Stimulated activated CD4-positive, alpha-beta T cell treated with anti-CD3 and anti-CD28 coated beads, Interleukin-15, amount 100 ng/mL, for 48 hours (primary cell): ENCODE measurements at regions not wholly inside any gene's neighbourhood (a gene's known extent, or its start where the extent isn't known, plus 50 kb on each side); places are given as distances from the start of the nearest gene placed in this dataset.

Source experiments
- DNase-seq, 2 donors: peaks; one replicate each; pipeline ENCODE4 v3.0.0-alpha.2; 2020; ENCODE audit warnings: low read depth in 2 of 2

DNA sequence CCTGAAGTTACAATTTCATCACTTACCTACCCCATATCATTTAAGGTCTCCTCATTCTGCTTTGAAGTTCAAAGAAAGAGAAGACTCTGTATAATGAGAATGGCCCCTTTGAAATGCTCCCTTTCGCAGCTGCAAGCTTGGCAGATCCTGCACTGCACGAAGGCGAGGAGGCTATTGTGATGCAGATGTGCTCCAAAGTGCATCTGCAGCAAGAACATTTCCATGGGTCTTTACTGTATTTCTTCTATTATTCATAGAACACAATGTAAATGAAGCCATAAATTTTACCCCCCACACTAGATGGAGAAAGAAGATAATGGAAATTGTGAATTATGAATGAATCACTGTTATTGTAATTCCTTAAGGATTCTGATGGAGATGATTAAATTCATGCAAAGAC is 178.7 kb downstream of the CHD9NB start:
- DNase-seq: no peak

DNA sequence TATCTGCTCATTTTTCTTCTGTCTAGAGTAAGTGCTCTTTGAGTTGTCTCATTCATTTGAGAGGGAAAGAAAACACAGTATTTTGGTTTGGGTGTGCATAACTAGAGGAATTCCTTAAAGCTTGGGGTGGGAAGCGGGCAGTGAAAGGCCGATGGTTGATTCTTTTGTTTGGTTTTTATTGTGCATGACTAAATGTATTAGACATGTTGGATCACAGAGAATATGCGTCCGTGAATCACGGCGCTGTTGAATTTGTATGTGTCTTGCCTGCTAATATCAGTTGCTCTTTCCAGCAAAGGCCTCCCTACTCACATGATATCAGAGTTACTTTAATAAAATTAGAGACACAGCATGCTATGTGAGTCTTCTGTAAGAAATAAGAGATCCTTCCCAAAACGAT is 180.0 kb downstream of the CHD9NB start:
- no peak for DNase-seq

- DNase-seq: no peak
Observed at GRCh38 chr16:52871481-52871880, 181.2 kb downstream of the CHD9NB start.

- DNase-seq: no peak
Observed at GRCh38 chr16:52869243-52869642, 183.5 kb downstream of the CHD9NB start.

DNA sequence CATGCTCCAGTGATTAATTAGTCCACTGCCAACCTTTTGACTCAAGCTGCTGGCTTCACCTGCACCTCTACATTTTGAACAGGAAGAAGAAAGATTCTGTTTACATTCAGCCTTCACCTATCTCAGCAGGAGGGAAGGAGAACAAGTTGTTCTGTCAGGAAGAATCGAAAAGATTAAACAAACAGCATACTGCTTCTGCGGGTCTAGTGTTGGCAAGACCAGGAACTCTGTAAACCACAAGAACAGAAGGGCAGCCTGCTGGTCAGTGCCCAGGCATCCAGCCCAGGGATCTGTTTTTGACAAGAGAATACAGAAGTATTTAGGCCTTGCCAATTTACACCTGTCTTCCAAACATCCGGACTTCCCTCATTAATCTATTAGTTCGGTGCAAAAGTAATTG is 189.7 kb downstream of the CHD9NB start:
- no peak for DNase-seq

DNA sequence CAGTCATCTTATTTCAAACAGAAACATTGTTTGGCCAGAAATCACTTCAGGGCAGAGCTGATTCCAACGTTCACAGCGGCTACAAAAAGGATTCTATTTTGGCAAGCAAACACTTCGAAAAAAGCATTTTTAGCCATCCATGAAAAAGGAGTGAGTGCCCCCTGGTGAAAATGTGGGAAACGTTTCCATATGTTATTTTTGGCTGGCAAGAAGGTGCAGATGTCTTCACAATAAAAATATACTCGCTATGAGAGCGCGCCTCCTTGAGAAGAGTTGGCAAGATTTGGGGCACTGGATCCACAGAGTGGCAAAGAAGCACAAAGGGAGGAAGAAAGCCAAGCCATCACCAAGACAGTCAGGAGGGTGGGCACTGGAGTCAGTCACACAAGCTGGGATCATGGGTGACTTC is 191.1 kb downstream of the CHD9NB start:
- no peak for DNase-seq

DNA sequence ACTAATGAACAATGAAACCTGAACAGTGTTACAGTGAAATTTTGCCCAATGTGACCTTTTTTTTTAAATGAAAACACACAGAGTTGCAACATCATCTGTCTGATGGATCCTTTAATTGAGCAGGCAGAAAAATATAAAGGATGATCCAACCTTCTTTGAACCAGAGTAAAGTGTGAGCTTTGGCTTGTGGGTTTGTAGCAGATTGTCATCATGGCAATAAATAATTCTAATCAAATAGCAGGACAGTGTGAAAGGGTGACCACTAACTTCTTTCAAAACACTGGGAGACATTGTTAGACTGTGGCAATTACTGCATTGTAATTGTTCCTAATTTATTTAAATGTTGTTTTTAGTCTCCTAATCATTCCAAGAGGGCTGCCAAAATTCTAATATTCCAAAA is 197.2 kb downstream of the CHD9NB start:
- no peak for DNase-seq

- DNase-seq: no peak
Observed at GRCh38 chr16:52852978-52853377, 199.7 kb downstream of the CHD9NB start.

DNA sequence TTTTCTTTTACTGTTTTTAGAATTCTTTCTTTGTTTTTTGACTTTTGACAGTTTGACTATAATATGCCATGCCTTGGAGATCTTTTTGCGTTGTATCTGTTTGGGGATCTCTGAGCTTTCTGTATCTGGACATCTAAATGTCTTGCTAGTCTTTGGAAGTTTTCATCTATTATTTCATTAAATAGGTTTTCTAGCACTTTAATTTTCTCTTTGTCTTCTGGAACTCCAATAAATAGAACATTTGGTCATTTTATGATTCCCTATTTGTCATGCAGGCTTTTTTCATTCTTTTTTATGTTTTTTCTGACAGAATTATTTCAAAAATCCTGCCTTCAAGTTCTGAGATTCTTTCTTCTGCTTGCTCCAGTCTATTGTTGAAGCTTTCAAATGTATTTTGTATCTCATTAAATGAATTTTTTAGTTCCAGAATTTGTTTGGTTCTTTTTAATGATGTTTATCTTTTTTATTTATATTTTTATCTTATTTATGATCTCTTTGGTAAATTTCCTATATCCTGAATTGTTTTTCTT is 201.4 kb downstream of the CHD9NB start:
- DNase-seq: no peak

- DNase-seq: no peak
Observed at GRCh38 chr16:52843381-52843780, 209.3 kb downstream of the CHD9NB start.

GRCh38 chr16:52837251-52837650 is 215.4 kb downstream of the CHD9NB start:
- DNase-seq: no peak

DNA sequence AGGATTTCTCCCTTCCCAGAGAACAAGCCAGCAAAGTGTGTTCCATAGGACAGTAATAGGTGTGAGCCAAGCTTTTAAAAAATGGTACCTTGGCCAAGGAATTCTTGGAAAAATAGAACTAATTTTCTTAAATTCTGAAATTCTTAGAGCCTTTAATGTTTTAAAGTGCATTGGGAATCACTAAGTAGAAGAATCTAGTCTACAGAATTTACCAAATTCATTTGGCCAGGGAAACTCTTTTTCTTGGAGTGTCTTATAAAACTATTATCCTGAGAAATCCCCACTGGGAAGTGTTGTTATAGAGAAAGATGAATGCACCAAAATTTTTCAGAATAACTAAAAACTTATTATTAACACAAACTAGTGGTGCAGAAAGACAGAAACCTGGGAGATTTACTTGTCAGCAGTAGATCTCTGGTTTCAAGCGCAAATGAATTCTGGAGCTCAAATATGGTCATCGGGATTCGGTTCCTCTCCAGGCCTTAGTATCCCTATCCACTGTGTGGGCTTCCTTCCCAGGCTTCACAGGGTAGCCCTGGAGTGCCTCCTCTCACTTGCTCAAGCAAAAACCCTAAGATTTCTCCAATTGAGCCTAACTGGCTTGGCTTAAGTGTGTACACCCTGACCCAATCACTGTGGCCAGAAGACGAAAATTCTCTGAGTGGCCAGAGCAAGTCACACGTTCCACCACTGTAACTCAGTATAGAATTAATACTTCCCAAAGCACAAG is 217.8 kb downstream of the CHD9NB start:
- no peak for DNase-seq

- DNase-seq: no peak
Observed at GRCh38 chr16:52832771-52833170, 219.9 kb downstream of the CHD9NB start.

- no peak for DNase-seq
Observed at GRCh38 chr16:52827456-52827855, 225.2 kb downstream of the CHD9NB start.

GRCh38 chr16:52825892-52826291 is 226.8 kb downstream of the CHD9NB start:
- no peak for DNase-seq

DNA sequence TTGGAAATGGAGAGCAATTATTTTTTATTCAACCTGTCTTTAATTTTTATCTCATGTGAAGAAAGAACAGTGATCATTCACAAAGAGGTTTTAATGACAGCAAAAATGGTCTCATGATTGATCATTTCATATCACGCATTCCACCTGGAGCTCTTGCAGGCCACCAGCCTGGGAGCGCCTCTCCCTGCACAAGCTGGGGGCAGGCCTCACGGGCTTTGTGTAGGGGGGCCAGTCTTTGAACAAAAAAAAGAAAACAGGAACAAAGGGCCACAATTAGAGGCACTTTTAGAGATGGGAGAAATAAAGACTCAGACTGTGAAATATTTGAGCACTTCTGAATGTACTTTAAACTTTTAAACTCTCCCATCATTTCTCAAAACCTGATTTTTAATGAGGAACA is 232.9 kb downstream of the CHD9NB start:
- DNase-seq: no peak

DNA sequence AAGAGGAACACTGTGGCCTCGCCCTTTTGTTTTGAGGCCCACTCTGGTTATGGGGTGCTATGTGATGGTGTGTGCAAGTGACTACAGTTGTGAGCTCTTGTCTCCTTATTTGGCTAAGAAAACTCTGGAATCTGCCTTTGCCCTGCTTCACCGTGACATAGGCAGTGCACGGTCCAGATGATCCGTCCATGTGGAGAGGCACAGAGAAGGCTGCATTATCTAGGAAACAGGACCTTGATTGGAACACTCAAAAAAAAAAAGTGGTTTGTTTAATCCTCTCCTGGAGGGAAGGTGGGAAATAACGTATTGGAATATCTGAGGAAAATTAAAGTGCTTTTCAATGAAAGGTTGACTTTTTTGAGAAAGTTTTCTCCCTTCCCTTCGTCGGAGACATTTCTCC is 233.3 kb downstream of the CHD9NB start:
- DNase-seq: no peak

GRCh38 chr16:52817696-52818095 is 235.0 kb downstream of the CHD9NB start:
- DNase-seq: no peak

DNA sequence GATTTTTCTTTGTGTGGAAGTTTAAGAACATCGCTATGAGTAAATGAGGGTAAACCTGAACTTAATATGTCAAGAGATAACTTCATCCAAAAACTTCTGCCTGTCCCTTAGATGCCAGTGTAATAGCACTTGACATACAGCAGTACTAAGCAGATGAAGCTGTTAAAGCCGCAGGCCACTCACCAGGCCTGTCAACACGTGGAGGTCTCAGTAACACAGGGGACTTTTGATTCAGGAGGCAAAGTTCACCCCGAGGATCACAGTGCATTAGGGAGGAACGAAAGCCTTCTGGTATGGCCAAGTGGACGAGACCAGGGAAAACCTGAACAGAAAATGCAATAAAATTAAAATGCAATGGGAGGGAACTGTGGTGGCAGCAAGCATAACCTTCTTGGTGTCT is 235.7 kb downstream of the CHD9NB start:
- DNase-seq: no peak

DNA sequence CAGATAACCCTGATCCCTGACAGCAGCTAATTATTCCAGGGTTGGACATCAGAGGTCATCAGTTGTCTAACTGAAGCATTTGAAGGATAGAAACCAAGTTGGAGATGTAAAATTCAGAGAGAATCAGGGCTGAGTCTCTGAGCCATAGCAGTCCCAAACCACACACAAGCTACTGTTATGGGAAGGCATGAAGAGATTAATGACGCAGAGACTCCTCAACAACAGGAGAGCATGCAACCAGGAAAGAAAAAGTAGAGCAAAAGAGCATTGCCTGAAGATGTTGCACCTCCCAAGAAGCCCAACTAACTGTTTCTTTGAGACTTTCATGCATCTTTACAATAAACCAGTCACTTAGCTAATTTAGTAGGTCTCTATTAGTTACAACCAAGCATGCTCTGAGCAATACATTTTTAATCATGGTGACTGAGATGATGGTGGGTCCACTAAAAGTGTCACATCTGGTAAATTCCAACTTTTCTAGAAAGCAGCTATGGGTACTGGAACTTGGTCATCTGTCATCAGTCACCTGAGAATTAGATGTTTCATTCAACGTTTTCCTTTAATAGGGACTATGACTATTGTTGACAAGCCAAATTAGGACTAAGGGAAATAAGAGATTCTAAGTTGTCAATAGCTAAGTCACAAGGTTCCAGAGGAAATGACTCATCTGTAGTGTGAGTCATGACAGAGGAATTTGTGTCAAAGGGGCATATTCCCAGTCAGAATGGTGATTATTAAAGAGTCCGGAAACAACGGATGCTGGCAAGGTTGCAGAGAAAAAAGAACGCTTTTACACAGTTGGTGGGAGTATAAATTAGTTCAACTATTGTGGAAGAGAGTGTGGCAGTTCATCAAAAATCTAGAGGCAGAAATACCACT is 239.8 kb downstream of the CHD9NB start:
- DNase-seq: no peak

DNA sequence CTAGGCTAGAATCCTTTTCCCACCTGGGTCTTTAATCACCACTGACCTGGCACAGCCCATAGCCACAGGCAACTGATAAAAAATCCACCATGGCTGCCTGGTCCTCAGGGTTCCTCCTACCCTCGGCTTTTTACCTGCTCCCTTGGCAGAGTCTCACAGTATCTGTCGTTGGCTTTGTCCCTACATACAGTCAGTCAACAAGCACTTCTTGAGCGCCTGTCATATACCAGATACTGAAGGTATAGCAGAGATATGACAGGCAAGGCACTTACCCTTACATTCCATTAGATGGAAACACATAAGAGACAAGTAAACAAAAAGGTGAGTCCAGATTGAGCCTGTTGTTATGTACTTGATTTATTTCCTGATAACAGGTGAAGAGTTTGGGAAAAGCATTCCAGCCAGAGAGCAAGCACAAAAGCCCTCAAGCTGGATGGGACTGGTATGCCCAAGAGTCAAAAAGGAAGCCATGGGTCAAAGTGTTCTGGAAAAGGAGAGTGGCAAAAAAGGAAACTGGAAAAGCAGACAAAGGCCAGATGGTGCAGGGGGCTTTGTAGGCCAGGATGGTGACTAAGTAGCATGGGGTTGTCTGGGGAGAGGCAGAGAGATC is 247.0 kb downstream of the CHD9NB start:
- DNase-seq: no peak

DNA sequence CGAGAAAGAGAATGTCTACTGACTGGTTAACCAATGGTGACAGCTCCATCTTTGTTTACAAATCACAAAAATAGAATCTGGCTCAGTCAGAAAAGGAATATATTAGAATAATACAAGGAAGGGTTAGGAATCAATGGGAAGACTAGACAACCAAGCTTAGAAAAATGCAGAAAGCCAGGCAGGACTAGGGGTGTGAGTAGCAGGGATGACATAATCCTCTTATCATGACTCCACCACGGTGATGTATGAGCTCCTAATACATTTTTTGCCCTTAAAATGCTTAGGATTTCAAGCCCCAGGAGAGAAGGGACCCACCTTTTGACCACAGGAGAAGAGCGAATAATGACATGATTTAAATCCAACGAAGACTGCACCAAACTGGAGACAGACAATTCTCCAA is 252.3 kb downstream of the CHD9NB start:
- no peak for DNase-seq

DNA sequence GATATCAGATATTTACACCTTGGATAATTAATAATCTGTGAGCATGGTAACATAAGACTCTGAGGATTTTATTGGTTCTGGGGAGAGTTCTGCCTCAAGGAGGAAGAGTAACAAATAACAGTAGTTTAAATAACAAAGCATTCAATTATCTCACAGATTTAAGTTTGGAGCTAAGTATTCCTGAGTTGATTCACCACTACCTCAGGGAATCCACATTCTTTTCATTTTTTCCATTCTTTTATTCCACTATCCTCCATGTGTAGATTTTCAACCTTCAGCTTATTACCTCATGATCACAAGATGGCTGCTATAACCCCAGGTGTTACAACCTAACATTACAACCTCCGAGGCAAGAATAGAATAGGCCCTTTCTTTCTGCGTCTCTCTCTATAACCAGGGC is 252.2 kb upstream of the TOX3 start:
- no peak for DNase-seq
